Activated T-cell treated with anti-CD3 and anti-CD28 coated beads, Interleukin-2, amount 50 U/mL, for 1 hour (primary cell): ENCODE measurements at regions not wholly inside any gene's neighbourhood (a gene's known extent, or its start where the extent isn't known, plus 50 kb on each side); places are given as distances from the start of the nearest gene placed in this dataset.

Experiments used
- DNase-seq: peaks from one replicate; pipeline ENCODE4 v3.0.0-alpha.2; 2020

GRCh38 chr7:46212425-46213153, 291.5 kb upstream of the IGFBP3 start:
- DNase-seq: no peak

DNA sequence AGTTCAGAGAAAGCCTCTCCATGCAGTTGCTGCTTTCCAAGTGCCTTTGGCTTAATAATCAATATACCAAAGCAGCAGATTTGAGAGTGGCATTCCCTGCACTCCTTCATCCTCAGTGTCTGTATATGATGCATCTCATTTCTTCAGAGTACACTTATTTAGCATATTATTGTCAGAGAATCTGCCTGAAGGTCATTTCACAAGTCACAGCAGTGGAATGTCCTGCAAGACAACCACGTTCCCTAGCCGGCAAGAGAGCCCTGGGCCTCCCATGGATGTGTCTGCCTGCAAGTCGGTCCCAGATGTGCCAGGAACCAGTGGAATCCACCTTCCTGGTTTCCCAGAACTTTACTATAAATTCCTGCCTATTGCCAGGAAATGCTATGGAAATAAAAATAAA, 289.4 kb upstream of the IGFBP3 start:
- DNase-seq: no peak

DNA sequence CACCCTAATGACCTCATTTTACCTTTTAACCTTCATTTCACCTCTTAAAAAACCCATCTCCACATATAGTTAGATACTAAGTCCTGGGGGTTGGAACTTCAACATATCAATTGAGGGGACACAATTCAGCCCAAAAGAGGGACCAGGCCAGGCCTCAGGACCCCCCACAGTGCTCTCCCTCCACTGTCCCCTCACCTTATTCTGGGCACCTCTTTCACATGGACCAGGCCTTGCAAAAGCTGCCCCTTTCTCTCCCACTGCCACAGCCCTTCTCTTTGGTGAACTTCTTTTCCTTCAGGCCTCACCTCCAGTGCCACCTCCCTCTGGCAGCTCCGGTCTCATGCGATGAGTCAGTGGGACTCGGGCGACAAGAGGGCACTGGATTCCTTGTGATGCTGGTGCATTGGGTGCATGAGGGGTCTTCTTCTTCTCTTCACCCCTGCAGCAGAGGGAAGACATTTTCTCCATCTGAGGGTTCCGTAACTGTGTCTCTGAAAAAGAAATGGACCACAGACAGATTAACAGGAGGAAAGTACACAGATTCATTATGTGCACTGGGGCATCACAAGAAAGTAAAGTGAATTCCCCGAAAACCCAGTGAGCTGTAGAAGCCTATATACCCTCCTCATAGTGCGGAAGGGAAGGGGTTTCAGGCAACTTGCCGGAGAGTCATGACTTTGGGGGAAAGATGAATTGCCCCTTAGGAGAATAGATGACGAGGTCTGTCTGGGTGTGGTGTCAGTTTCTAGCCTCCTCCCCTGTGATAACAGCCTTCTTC, 288.7 kb upstream of the IGFBP3 start:
- no peak for DNase-seq

- no peak for DNase-seq
Measured at GRCh38 chr7:46208635-46209525, 287.8 kb upstream of the IGFBP3 start.

- no peak for DNase-seq
Measured at GRCh38 chr7:46207931-46208634, 287.0 kb upstream of the IGFBP3 start.

- no peak for DNase-seq
Measured at GRCh38 chr7:46206476-46207060, 285.5 kb upstream of the IGFBP3 start.

GRCh38 chr7:46205478-46205877, 284.4 kb upstream of the IGFBP3 start:
- no peak for DNase-seq

DNA sequence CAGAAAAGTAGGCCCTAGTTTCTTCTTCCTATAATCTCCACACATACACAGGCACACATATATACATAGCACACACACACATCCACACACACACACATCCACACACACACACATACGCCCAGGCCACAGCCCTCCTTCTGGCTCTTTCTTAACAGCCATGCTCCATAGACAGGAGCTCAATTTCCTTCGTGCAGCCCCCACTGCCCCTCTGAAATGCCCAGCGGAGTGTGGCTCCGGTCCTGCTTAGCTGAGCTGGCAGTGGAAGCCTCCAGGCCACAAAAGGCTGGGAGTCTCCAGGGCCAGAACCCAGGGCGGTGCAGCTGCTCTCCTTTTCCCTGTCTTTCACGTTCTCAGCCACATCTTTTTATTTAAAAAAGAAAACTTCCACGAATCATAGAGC, 282.9 kb upstream of the IGFBP3 start:
- no peak for DNase-seq

GRCh38 chr7:46202379-46202778, 281.3 kb upstream of the IGFBP3 start:
- DNase-seq: no peak

GRCh38 chr7:46201961-46202360, 280.9 kb upstream of the IGFBP3 start:
- no peak for DNase-seq

DNA sequence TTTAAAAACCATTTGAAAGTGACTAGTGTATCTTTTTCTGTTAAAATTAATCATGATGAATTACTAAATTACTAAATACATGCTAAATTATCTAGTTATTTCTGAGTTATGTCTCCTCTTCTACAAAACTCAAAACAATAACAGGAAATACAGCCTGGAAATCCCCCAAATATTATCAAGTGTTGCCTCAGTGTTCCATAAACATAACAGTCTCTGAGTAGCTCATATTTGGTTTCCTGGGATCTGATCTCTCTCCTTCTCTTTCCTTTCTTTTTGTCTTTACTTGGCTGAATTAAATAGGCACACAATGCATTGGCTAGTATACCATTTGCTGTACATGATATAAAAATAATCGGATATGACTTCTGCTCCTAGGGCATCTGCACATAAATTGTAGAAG, 277.6 kb upstream of the IGFBP3 start:
- DNase-seq: no peak

GRCh38 chr7:46197785-46198540, 276.9 kb upstream of the IGFBP3 start:
- no peak for DNase-seq

- no peak for DNase-seq
Measured at GRCh38 chr7:46195934-46196333, 274.9 kb upstream of the IGFBP3 start.

- DNase-seq: no peak
Measured at GRCh38 chr7:46192271-46192670, 271.2 kb upstream of the IGFBP3 start.

GRCh38 chr7:46191776-46192175, 270.7 kb upstream of the IGFBP3 start:
- DNase-seq: no peak

DNA sequence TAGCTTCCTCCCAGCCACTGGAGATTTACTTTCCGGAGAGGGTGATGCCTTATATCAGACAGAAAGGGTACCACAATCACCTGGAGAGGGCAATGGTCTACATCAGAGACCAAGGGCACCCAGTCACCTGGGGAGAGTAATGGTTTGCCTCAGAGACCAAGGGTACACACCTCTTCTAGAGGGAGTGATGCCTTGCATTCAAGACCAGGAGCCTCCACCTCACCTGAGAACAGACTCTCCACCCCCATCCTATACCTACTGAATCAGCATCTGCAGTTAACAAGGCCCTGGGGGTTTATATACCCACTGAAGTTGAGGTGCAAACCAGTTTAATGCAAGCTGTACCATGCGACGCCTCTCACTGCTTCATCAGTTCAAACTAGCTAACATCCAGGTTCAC, 270.2 kb upstream of the IGFBP3 start:
- DNase-seq: no peak

DNA sequence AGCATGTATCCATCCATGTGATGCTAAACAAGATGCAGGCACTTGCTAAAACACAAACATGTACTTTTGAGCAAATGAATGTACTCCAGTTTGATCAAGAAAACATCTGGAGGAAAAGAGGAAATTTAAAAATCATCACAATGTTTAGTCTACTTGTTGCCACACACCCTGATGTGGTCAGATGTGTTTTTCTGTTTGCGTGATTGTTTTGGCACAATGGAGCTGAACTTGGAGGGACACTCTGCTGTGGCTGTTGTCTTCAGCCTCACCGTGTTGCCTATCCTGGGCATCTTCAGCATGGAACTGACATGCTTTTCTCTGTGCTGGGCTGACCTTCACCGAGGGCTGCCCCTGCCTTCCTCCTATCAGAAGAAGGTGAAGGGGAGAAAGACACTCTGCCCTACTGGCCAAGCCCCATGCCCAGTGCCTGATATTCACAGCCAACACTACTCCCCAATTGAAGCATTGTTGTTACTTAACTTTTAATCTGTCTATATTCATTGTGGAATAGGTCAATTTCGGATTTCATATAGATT, 268.3 kb upstream of the IGFBP3 start:
- no peak for DNase-seq

- DNase-seq: no peak
Measured at GRCh38 chr7:46186131-46186530, 265.1 kb upstream of the IGFBP3 start.

GRCh38 chr7:46179061-46179610, 258.1 kb upstream of the IGFBP3 start:
- DNase-seq: no peak

- no peak for DNase-seq
Measured at GRCh38 chr7:46178661-46179060, 257.6 kb upstream of the IGFBP3 start.

GRCh38 chr7:46177821-46178220, 256.7 kb upstream of the IGFBP3 start:
- DNase-seq: no peak
